SH-SY5Y (cell line): ENCODE measurements at regions not wholly inside any gene's neighbourhood (a gene's known extent, or its start where the extent isn't known, plus 50 kb on each side); places are given as distances from the start of the nearest gene placed in this dataset.

Experiments
- GATA2 ChIP-seq: IDR thresholded peaks from 2 replicates; pipeline ENCODE4 v1.6.1; 2011; ENCODE audit warnings: mild to moderate bottlenecking, low read depth, low read length
- GATA3 ChIP-seq: IDR thresholded peaks from 2 replicates; pipeline ENCODE4 v1.6.1; 2011; ENCODE audit warnings: low read depth, mild to moderate bottlenecking, low read length, moderate library complexity

DNA sequence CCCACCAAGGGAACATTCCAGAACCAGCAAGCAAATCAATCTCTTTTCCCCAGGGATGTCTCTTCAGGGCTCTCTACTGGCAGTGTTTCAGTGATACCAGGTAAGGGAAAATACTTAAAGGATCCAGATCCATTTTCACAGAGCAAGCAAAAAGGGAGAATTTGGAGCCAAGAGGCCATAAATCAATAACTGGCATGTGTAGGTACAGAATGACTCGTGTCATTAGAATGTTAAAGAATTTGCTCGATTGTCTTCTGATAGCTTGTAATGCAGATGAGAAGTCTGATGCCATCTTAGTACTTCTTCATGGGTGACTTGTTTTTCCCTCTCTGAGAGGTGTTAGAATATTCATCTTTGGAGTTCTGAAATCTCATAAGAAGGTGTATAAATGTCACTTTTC lies 242.9 kb downstream of the KTN1 start:
- TF ChIP-seq GATA2 (no peak), GATA3 (no peak)
